ENCODE measurements at regions not wholly inside any gene's neighbourhood (a gene's known extent, or its start where the extent isn't known, plus 50 kb on each side); places are given as distances from the start of the nearest gene placed in this dataset.

DNA sequence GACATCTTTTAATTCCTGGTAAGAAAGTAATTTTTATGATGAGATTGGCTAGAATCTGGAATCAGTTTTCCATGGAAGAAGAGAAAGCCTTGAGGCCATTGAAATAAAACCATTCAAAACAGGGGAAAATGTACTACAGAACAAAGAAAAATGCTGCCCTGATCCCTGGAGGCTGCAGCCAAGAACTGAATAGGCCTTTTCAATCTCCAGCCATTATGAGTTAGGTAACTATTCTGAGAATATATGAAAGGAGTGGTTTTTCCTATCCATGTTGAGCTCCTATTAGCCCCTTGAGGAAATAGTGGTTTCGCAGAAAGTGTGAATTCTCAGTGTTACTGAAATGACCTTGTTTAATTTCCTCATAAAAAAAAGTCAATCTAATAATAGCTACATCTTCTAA, 408.5 kb upstream of the GRAMD2B start:
- intact Hi-C loops (cut with DNase I; ENCODE audit: low total_unique reads): no loop called here
- H3K4me3 ChIP-seq (ENCODE audit: low read depth, poor library complexity, severe bottlenecking): no peak overlapping the region
- 74 to 76% methylated on average over 1 of the region's 1 CpG for WGBS, 2 donors
- no peak for TF ChIP-seq POLR2A (IDR thresholded peaks at IDR 0.05)
- TF ChIP-seq, protein P1, sequence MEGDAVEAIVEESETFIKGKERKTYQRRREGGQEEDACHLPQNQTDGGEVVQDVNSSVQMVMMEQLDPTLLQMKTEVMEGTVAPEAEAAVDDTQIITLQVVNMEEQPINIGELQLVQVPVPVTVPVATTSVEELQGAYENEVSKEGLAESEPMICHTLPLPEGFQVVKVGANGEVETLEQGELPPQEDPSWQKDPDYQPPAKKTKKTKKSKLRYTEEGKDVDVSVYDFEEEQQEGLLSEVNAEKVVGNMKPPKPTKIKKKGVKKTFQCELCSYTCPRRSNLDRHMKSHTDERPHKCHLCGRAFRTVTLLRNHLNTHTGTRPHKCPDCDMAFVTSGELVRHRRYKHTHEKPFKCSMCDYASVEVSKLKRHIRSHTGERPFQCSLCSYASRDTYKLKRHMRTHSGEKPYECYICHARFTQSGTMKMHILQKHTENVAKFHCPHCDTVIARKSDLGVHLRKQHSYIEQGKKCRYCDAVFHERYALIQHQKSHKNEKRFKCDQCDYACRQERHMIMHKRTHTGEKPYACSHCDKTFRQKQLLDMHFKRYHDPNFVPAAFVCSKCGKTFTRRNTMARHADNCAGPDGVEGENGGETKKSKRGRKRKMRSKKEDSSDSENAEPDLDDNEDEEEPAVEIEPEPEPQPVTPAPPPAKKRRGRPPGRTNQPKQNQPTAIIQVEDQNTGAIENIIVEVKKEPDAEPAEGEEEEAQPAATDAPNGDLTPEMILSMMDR (IDR thresholded peaks at IDR 0.05): no peak
- no peak for DNase-seq (ENCODE audit: low spot score in 2 of 2)

DNA sequence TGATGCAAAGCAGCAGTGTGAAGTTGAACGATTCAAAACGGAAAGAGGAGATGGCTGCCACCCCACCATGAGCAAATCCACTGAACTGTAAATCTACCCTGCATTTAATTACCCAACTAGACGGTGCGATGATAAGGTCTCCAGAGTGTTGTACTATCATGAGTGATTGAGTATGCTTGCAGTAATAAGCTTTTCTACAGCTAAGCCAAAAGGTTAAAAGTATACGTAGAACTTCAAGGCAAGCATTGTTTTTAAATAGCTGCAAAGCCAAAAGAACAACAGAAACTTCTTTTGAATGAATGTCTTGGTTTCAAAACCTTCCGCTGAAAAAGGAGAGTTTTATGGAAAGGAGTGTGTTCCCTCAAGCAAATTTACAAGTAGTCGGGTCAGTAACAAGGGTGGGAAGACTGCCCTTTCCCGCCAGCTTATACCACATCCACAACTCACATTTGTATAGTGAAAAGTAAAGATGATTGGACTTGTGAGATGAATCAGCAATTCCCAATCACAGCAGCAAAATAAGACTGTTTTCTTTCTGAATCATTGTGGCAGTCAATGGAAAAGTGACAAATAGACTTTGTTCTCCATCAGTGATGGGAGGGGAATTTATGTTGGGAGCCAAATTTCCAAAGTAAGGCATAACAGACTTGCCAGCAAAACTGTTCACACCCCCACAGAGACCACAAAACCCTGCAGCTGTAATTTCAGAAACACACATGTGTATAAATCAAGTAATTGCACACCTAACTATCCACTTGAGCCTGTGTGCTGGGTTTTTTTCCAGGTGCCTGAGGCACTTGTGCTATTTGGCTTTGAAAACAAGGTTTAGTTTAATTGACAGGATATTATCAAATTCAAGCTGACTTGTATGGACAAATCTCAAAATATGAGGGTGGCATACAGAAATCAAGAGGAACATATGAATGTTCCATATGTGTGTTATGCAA, 407.7 kb upstream of the GRAMD2B start:
- DNase-seq (ENCODE audit: low spot score in 2 of 2): no peak
- intact Hi-C loops (cut with DNase I; ENCODE audit: low total_unique reads): no loop called here
- TF ChIP-seq, protein P1 (IDR thresholded peaks at IDR 0.05): no peak
- no peak for TF ChIP-seq POLR2A (IDR thresholded peaks at IDR 0.05)
- H3K4me3 ChIP-seq (ENCODE audit: low read depth, poor library complexity, severe bottlenecking): no peak overlapping the region
- WGBS, 2 donors: 17% methylated on average over 8 of the region's 8 CpGs

DNA sequence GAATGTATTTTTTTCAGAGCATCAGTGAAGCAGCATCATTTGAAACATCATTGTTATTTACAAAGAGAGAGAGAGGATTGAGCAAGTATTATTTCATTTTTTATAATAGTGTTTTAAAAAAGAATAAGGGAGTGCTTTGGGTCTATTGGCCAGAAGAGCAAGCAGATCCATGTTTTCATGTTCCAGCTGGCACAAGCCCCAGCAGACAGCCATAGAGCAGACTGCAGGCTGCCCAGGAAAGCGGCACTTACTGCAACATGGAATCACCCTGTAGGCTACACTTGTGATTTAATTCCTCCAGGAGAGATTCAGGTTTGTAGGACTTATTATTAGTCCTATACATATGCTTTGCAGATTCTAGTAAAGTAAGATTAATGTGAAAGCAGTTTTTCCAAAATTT, 407.0 kb upstream of the GRAMD2B start:
- TF ChIP-seq, protein P1 (IDR thresholded peaks at IDR 0.05): no peak
- no peak for TF ChIP-seq POLR2A (IDR thresholded peaks at IDR 0.05)
- no peak overlapping the region for H3K4me3 ChIP-seq (ENCODE audit: low read depth, poor library complexity, severe bottlenecking)
- peak; percentile 44 to 85 for DNase-seq (ENCODE audit: low spot score in 2 of 2)
- intact Hi-C loops (cut with DNase I; ENCODE audit: low total_unique reads): no loop called here
- 15 to 28% methylated on average over 1 of the region's 1 CpG for WGBS, 2 donors

DNA sequence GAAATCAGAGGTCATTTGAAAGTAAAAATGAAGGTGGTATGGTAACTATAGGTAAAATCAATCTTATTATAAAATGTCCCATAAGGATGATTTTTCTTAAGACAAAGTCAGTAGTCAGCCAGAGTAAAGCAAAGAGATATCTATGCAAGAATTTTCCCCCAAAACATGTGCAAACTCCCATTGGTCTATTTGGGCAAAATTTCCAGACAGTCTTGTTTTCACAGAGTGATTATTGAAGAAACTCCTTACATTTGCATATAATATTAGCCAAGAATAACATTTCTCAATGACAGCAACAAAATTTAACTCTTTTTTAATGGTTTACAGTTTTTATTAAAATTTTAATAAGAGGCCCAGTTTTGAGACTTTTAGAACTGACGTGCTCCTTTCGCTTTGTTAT, 406.1 kb upstream of the GRAMD2B start:
- DNase-seq (ENCODE audit: low spot score in 2 of 2): no peak
- H3K4me3 ChIP-seq (ENCODE audit: low read depth, poor library complexity, severe bottlenecking): no peak overlapping the region
- intact Hi-C loops (cut with DNase I; ENCODE audit: low total_unique reads): no loop called here
- 96 to 99% methylated on average over 2 of the region's 2 CpGs for WGBS, 2 donors
- TF ChIP-seq, protein P1 (IDR thresholded peaks at IDR 0.05): no peak
- no peak for TF ChIP-seq POLR2A (IDR thresholded peaks at IDR 0.05)

DNA sequence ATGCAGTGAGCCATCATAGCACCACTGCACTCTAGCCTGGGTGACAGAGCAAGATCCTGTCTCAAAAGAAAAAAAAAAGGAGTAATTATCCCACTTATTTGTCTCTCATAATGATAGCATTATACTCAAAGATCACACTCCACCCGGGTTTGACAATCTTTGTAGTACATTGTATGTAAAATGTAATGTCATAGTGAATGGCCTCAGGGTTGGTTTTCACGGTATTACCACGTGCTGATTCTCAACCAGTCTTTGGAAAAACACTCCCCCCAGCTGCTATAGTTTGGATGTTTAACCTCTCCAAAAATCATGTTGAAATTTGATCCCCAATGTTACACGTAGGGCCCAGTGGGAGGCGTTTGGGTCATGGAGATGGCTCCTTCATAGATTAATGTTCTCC, 402.4 kb upstream of the GRAMD2B start:
- no peak for DNase-seq (ENCODE audit: low spot score in 2 of 2)
- intact Hi-C loops (cut with DNase I; ENCODE audit: low total_unique reads): no loop called here
- no peak overlapping the region for H3K4me3 ChIP-seq (ENCODE audit: low read depth, poor library complexity, severe bottlenecking)
- TF ChIP-seq, protein P1 (IDR thresholded peaks at IDR 0.05): no peak
- TF ChIP-seq POLR2A (IDR thresholded peaks at IDR 0.05): no peak
- WGBS, 2 donors: 82 to 85% methylated on average over 5 of the region's 5 CpGs

All from lower leg skin (tissue), 4 donors.